ENCODE measurements at regions not wholly inside any gene's neighbourhood (a gene's known extent, or its start where the extent isn't known, plus 50 kb on each side); places are given as distances from the start of the nearest gene placed in this dataset.

GRCh38 chr2:62369541-62370202 is 136.3 kb downstream of the TMEM17 start:
- no peak for DNase-seq (ENCODE audit: low read depth)

GRCh38 chr2:62364791-62365528 is 141.0 kb downstream of the TMEM17 start:
- DNase-seq (ENCODE audit: low read depth) = no peak

GRCh38 chr2:62363166-62363565 is 142.8 kb downstream of the TMEM17 start:
- DNase-seq (ENCODE audit: low read depth) = no peak

GRCh38 chr2:62362561-62362960 is 143.4 kb downstream of the TMEM17 start:
- no peak for DNase-seq (ENCODE audit: low read depth)

GRCh38 chr2:62361964-62362363 is 144.0 kb downstream of the TMEM17 start:
- no peak for DNase-seq (ENCODE audit: low read depth)

- no peak for DNase-seq (ENCODE audit: low read depth)
Measured at GRCh38 chr2:62354771-62355561, 151.0 kb downstream of the TMEM17 start.

GRCh38 chr2:62352031-62352430 is 154.0 kb downstream of the TMEM17 start:
- DNase-seq (ENCODE audit: low read depth) = no peak

- DNase-seq (ENCODE audit: low read depth) = no peak
Measured at GRCh38 chr2:62349788-62350187, 153.9 kb downstream of the B3GNT2 start.

- DNase-seq (ENCODE audit: low read depth) = no peak
Measured at GRCh38 chr2:62348700-62349099, 152.8 kb downstream of the B3GNT2 start.

GRCh38 chr2:62347563-62348270 is 151.8 kb downstream of the B3GNT2 start:
- DNase-seq (ENCODE audit: low read depth) = no peak

- no peak for DNase-seq (ENCODE audit: low read depth)
Measured at GRCh38 chr2:62344472-62344871, 148.6 kb downstream of the B3GNT2 start.

GRCh38 chr2:62343636-62344337 is 147.9 kb downstream of the B3GNT2 start:
- no peak for DNase-seq (ENCODE audit: low read depth)

GRCh38 chr2:62343206-62343605 is 147.3 kb downstream of the B3GNT2 start:
- DNase-seq (ENCODE audit: low read depth) = no peak

GRCh38 chr2:62340994-62341484 is 145.1 kb downstream of the B3GNT2 start:
- DNase-seq (ENCODE audit: low read depth) = peak; percentile 12

- no peak for DNase-seq (ENCODE audit: low read depth)
Measured at GRCh38 chr2:62339837-62340236, 143.9 kb downstream of the B3GNT2 start.

- no peak for DNase-seq (ENCODE audit: low read depth)
Measured at GRCh38 chr2:62339413-62339812, 143.5 kb downstream of the B3GNT2 start.

GRCh38 chr2:62338111-62338510 is 142.2 kb downstream of the B3GNT2 start:
- no peak for DNase-seq (ENCODE audit: low read depth)

GRCh38 chr2:62337403-62337802 is 141.5 kb downstream of the B3GNT2 start:
- no peak for DNase-seq (ENCODE audit: low read depth)

GRCh38 chr2:62335612-62336011 is 139.7 kb downstream of the B3GNT2 start:
- DNase-seq (ENCODE audit: low read depth) = no peak

GRCh38 chr2:62334440-62335058 is 138.6 kb downstream of the B3GNT2 start:
- DNase-seq (ENCODE audit: low read depth) = no peak

- no peak for DNase-seq (ENCODE audit: low read depth)
Measured at GRCh38 chr2:62334009-62334408, 138.1 kb downstream of the B3GNT2 start.

Data from GM04504 (cell line).